Kidney glomerular epithelial cell (primary cell): ENCODE measurements at regions not wholly inside any gene's neighbourhood (a gene's known extent, or its start where the extent isn't known, plus 50 kb on each side); places are given as distances from the start of the nearest gene placed in this dataset.

ENCODE experiments used
- DNase-seq: peaks from one replicate; lab custom pipeline; 2025; lab: John Stamatoyannopoulos, UW

GRCh38 chr2:46850742-46851141 lies 64.9 kb downstream of the MCFD2 start:
- DNase-seq, result peak; percentile 98

GRCh38 chr2:46849721-46850556 lies 65.7 kb downstream of the MCFD2 start:
- DNase-seq, result peak; percentile 15

- DNase-seq, result peak; percentile 66
These were observed 66.4 kb downstream of the MCFD2 start for GRCh38 chr2:46849046-46849715.

- no peak for DNase-seq
These were observed 67.2 kb downstream of the MCFD2 start for GRCh38 chr2:46848447-46848846.

- DNase-seq, result peak; percentile 55
These were observed 67.7 kb downstream of the MCFD2 start for GRCh38 chr2:46847726-46848412.

- DNase-seq, result peak; percentile 90
These were observed 68.4 kb downstream of the MCFD2 start for GRCh38 chr2:46847185-46847710.

GRCh38 chr2:46846536-46846935 lies 69.1 kb downstream of the MCFD2 start:
- no peak for DNase-seq

- DNase-seq, result no peak
These were observed 69.8 kb downstream of the MCFD2 start for GRCh38 chr2:46845542-46846486.

- no peak for DNase-seq
These were observed 71.2 kb downstream of the MCFD2 start for GRCh38 chr2:46844443-46844842.

GRCh38 chr2:46844034-46844433 lies 71.6 kb downstream of the MCFD2 start:
- no peak for DNase-seq

GRCh38 chr2:46843316-46843715 lies 72.3 kb downstream of the MCFD2 start:
- DNase-seq, result no peak

- DNase-seq, result no peak
These were observed 72.7 kb downstream of the MCFD2 start for GRCh38 chr2:46842876-46843275.

GRCh38 chr2:46841621-46842020 lies 74.0 kb downstream of the MCFD2 start:
- DNase-seq, result no peak

- no peak for DNase-seq
These were observed 76.6 kb downstream of the MCFD2 start for GRCh38 chr2:46839045-46839444.

GRCh38 chr2:46837704-46838103 lies 77.9 kb downstream of the MCFD2 start:
- DNase-seq, result no peak

- no peak for DNase-seq
These were observed 78.5 kb downstream of the MCFD2 start for GRCh38 chr2:46837112-46837454.

- DNase-seq, result peak; percentile 29
These were observed 79.1 kb downstream of the MCFD2 start for GRCh38 chr2:46836295-46837111.

GRCh38 chr2:46835520-46835919 lies 80.1 kb downstream of the MCFD2 start:
- DNase-seq, result no peak

GRCh38 chr2:46832543-46832942 lies 83.1 kb downstream of the MCFD2 start:
- DNase-seq, result no peak

GRCh38 chr2:46831869-46832265 lies 83.7 kb downstream of the MCFD2 start:
- DNase-seq, result no peak
